Liver (tissue), 8 donors: ENCODE measurements at regions not wholly inside any gene's neighbourhood (a gene's known extent, or its start where the extent isn't known, plus 50 kb on each side); places are given as distances from the start of the nearest gene placed in this dataset.

ENCODE experiments used
- DNase-seq: peaks from one replicate; pipeline ENCODE4 v3.0.0-alpha.2; 2017; ENCODE audit warnings: low spot score
- H3K27ac ChIP-seq, 2 donors: one replicate each; pipeline ENCODE4 v1.7.0; 2013; ENCODE audit warnings: inconsistent platforms in 2 of 2, low read length in 2 of 2, control low read depth in 1 of 2, low read depth in 1 of 2, mild to moderate bottlenecking in 1 of 2
- H3K27me3 ChIP-seq, 4 donors: one replicate each; pipeline versions ENCODE4 v1.6.1 to v1.7.0; 2013; ENCODE audit warnings: low read length in 3 of 4, inconsistent platforms in 1 of 4, mild to moderate bottlenecking in 1 of 4, moderate library complexity in 1 of 4; ENCODE audit not compliant: control insufficient read depth in 4 of 4, insufficient read depth in 4 of 4
- H3K36me3 ChIP-seq, 4 donors: one replicate each; pipeline versions ENCODE4 v1.6.1 to v1.7.0; 2013; ENCODE audit warnings: low read length in 3 of 4, mild to moderate bottlenecking in 3 of 4, low read depth in 1 of 4, moderate library complexity in 1 of 4; ENCODE audit not compliant: control insufficient read depth in 4 of 4, insufficient read depth in 3 of 4
- H3K4me1 ChIP-seq, 4 donors: one replicate each; pipeline versions ENCODE4 v1.6.1 to v1.7.0; 2013; ENCODE audit warnings: low read length in 3 of 4, mild to moderate bottlenecking in 3 of 4, moderate library complexity in 1 of 4; ENCODE audit not compliant: control insufficient read depth in 4 of 4, insufficient read depth in 4 of 4
- H3K4me3 ChIP-seq, 3 donors: one replicate each; pipeline versions ENCODE4 v1.6.1 to v1.7.0; 2013; ENCODE audit warnings: low read length in 3 of 3, control low read depth in 1 of 3, low read depth in 1 of 3, mild to moderate bottlenecking in 1 of 3
- H3K9ac ChIP-seq, 2 donors: one replicate each; pipeline ENCODE4 v1.7.0; 2013; ENCODE audit warnings: low read length in 2 of 2, mild to moderate bottlenecking in 2 of 2, moderate library complexity in 2 of 2, control low read depth in 1 of 2, low read depth in 1 of 2
- H3K9me3 ChIP-seq, 4 donors: one replicate each; pipeline versions ENCODE4 v1.6.1 to v1.7.0; 2013; ENCODE audit warnings: low read length in 3 of 4; ENCODE audit not compliant: control insufficient read depth in 4 of 4
- EGR1 ChIP-seq, 2 donors: IDR thresholded peaks; 2 replicates each; pipeline ENCODE4 v1.6.1; 2016 to 2018; ENCODE audit warnings: antibody characterized with exemption in 2 of 2, low read depth in 2 of 2
- FOXA1 ChIP-seq: IDR thresholded peaks from 2 replicates; pipeline ENCODE4 v1.6.1; 2016; ENCODE audit warnings: antibody characterized with exemption
- FOXA2 ChIP-seq: IDR thresholded peaks from 2 replicates; pipeline ENCODE4 v1.6.1; 2016; ENCODE audit warnings: antibody characterized with exemption
- GABPA ChIP-seq, 2 donors: IDR thresholded peaks in 1 of 2; conservative IDR thresholded peaks in 1 of 2; 2 replicates each; pipeline ENCODE4 v1.6.1; 2016; ENCODE audit warnings: antibody characterized with exemption in 2 of 2, mild to moderate bottlenecking in 1 of 2, moderate library complexity in 1 of 2
- HNF4A ChIP-seq, 2 donors: conservative IDR thresholded peaks; 2 replicates each; pipeline ENCODE4 v1.6.1; 2016; ENCODE audit warnings: antibody characterized with exemption in 2 of 2, mild to moderate bottlenecking in 2 of 2
- HNF4G ChIP-seq: IDR thresholded peaks from 2 replicates; pipeline ENCODE4 v1.6.1; 2016; ENCODE audit warnings: antibody characterized with exemption
- JUND ChIP-seq, 2 donors: IDR thresholded peaks; 2 replicates each; pipeline ENCODE4 v1.6.1; 2016; ENCODE audit warnings: antibody characterized with exemption in 2 of 2
- NR2F2 ChIP-seq: IDR thresholded peaks from 2 replicates; pipeline ENCODE4 v1.6.1; 2016; ENCODE audit warnings: antibody characterized with exemption
- RAD21 ChIP-seq, 2 donors: IDR thresholded peaks; 2 replicates each; pipeline ENCODE4 v1.6.1; 2016; ENCODE audit warnings: antibody characterized with exemption in 2 of 2, mild to moderate bottlenecking in 2 of 2
- REST ChIP-seq: IDR thresholded peaks from 2 replicates; pipeline ENCODE4 v1.6.1; 2016; ENCODE audit warnings: antibody characterized with exemption, mild to moderate bottlenecking
- RXRA ChIP-seq, 2 donors: IDR thresholded peaks; 2 replicates each; pipeline ENCODE4 v1.6.1; 2017 to 2018; ENCODE audit warnings: antibody characterized with exemption in 2 of 2, mild to moderate bottlenecking in 1 of 2
- SP1 ChIP-seq: IDR thresholded peaks from 2 replicates; pipeline ENCODE4 v1.6.1; 2018; ENCODE audit warnings: antibody characterized with exemption, mild to moderate bottlenecking
- TAF1 ChIP-seq: conservative IDR thresholded peaks from 2 replicates; pipeline ENCODE4 v1.6.1; 2016; ENCODE audit warnings: antibody characterized with exemption, mild to moderate bottlenecking
- YY1 ChIP-seq: IDR thresholded peaks from 2 replicates; pipeline ENCODE4 v1.6.1; 2016; ENCODE audit warnings: antibody characterized with exemption, mild to moderate bottlenecking
- ZBTB33 ChIP-seq: IDR thresholded peaks from 2 replicates; pipeline ENCODE4 v1.6.1; 2016; ENCODE audit warnings: antibody characterized with exemption
- WGBS: extraction: QIAGEN DNeasy Blood & Tissue Kit; methylation state at CpG from one replicate; pipeline ENCODE4 v1.1.7; 2013; 5-methylcytosine and 5-hydroxymethylcytosine counted together
- TF ChIP-seq, protein P1 (sequence below): IDR thresholded peaks from 2 replicates; pipeline ENCODE4 v1.6.1; 2016; ENCODE audit warnings: antibody characterized with exemption
- TF ChIP-seq, protein P2 (sequence below): IDR thresholded peaks from 2 replicates; pipeline ENCODE4 v1.6.1; 2016; ENCODE audit warnings: antibody characterized with exemption
- TF ChIP-seq, protein P3 (sequence below): fragments of 150-350 bp; IDR thresholded peaks from 2 replicates; pipeline ENCODE4 v1.5.1; 2017; ENCODE audit warnings: improper control_type of control experiment, low read depth, low read length; ENCODE audit not compliant: missing input control
- donor health status: healthy.
- donor health status: healthy.
- donor health status: healthy.
- donor health status: healthy.
- donor health status: healthy.

DNA sequence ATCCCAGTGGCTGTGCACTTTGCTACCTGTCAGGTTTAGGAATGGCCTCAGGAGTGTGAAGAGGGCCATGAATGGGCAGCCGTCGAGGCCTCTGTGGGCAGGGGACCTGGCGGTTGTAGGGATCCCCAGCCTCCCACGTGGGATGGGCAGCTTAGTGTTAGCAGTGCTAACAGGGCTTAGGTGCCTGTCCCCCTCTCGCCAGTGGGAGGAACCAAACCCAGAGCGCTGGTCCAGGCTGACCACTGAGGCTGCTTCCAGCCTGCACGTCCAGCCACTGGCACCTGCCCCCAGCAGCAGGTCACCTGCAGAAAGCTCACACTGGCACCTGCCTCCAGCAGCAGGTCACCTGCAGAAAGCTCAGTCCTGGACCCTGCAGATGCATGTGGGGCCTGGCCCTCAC lies 162.2 kb upstream of the CIBAR2 start:
- H3K27me3 ChIP-seq = no peaks in the 10 kb centered on the region
- H3K4me1 ChIP-seq = peaks cover 0 to 20% (median 11%) of the 10 kb centered on the region in 4 donors
- DNase-seq = no peak
- no peaks in the 10 kb centered on the region for H3K36me3 ChIP-seq
- WGBS = 86% methylated on average over 7 of the region's 7 CpGs
- TF ChIP-seq NR2F2 = no peak
- no peak for TF ChIP-seq RAD21 (IDR thresholded peaks at IDR 0.05)
- TF ChIP-seq YY1 = no peak
- no peak for TF ChIP-seq RXRA (IDR thresholded peaks at IDR 0.05)
- no peak for TF ChIP-seq FOXA1
- TF ChIP-seq HNF4G = no peak
- TF ChIP-seq, protein P1, sequence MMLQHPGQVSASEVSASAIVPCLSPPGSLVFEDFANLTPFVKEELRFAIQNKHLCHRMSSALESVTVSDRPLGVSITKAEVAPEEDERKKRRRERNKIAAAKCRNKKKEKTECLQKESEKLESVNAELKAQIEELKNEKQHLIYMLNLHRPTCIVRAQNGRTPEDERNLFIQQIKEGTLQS = no peak
- no peak for TF ChIP-seq GABPA (IDR thresholded peaks at IDR 0.05 in 1 of 2, conservative IDR thresholded peaks at IDR 0.05 in 1 of 2)
- TF ChIP-seq REST = no peak
- TF ChIP-seq, protein P2, sequence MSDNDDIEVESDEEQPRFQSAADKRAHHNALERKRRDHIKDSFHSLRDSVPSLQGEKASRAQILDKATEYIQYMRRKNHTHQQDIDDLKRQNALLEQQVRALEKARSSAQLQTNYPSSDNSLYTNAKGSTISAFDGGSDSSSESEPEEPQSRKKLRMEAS = no peak
- no peak for TF ChIP-seq ZBTB33
- no peak for TF ChIP-seq HNF4A (conservative IDR thresholded peaks at IDR 0.05)
- TF ChIP-seq EGR1 (IDR thresholded peaks at IDR 0.05; ENCODE audit: low read depth in 2 of 2) = no peak
- no peak for TF ChIP-seq TAF1
- no peak overlapping the region for H3K4me3 ChIP-seq
- no peak overlapping the region for H3K27ac ChIP-seq
- no peak overlapping the region for H3K9ac ChIP-seq
- no peaks in the 10 kb centered on the region for H3K9me3 ChIP-seq

GRCh38 chr16:85274924-85275323 lies 162.7 kb upstream of the CIBAR2 start:
- no peak overlapping the region for H3K27ac ChIP-seq
- H3K36me3 ChIP-seq = no peaks in the 10 kb centered on the region
- DNase-seq = no peak
- H3K27me3 ChIP-seq = no peaks in the 10 kb centered on the region
- no peak for TF ChIP-seq JUND (IDR thresholded peaks at IDR 0.05)
- TF ChIP-seq HNF4G = no peak
- TF ChIP-seq RXRA (IDR thresholded peaks at IDR 0.05) = no peak
- TF ChIP-seq, protein P1 = no peak
- TF ChIP-seq SP1 = no peak
- TF ChIP-seq, protein P3, sequence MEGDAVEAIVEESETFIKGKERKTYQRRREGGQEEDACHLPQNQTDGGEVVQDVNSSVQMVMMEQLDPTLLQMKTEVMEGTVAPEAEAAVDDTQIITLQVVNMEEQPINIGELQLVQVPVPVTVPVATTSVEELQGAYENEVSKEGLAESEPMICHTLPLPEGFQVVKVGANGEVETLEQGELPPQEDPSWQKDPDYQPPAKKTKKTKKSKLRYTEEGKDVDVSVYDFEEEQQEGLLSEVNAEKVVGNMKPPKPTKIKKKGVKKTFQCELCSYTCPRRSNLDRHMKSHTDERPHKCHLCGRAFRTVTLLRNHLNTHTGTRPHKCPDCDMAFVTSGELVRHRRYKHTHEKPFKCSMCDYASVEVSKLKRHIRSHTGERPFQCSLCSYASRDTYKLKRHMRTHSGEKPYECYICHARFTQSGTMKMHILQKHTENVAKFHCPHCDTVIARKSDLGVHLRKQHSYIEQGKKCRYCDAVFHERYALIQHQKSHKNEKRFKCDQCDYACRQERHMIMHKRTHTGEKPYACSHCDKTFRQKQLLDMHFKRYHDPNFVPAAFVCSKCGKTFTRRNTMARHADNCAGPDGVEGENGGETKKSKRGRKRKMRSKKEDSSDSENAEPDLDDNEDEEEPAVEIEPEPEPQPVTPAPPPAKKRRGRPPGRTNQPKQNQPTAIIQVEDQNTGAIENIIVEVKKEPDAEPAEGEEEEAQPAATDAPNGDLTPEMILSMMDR = no peak
- no peak for TF ChIP-seq FOXA1
- TF ChIP-seq NR2F2 = no peak
- no peak for TF ChIP-seq TAF1
- TF ChIP-seq HNF4A (conservative IDR thresholded peaks at IDR 0.05) = no peak
- no peak for TF ChIP-seq FOXA2
- TF ChIP-seq GABPA (IDR thresholded peaks at IDR 0.05 in 1 of 2, conservative IDR thresholded peaks at IDR 0.05 in 1 of 2) = no peak
- no peak for TF ChIP-seq ZBTB33
- TF ChIP-seq RAD21 (IDR thresholded peaks at IDR 0.05) = no peak
- TF ChIP-seq, protein P2 = no peak
- H3K9ac ChIP-seq = no peak overlapping the region
- 89% methylated on average over 8 of the region's 8 CpGs for WGBS
- H3K4me3 ChIP-seq = no peak overlapping the region
- peaks cover 0 to 20% (median 11%) of the 10 kb centered on the region in 4 donors for H3K4me1 ChIP-seq
- H3K9me3 ChIP-seq = no peaks in the 10 kb centered on the region
